DOHH2 (cell line): ENCODE measurements at regions not wholly inside any gene's neighbourhood (a gene's known extent, or its start where the extent isn't known, plus 50 kb on each side); places are given as distances from the start of the nearest gene placed in this dataset.

Source experiments
- H3F3A ChIP-seq: fragments of 200-600 bp; sonication (generic), shearing (Covaris generic); 2 replicates; pipeline ENCODE4 v1.6.0; 2016; ENCODE audit warnings: antibody characterized with exemption, mild to moderate bottlenecking; ENCODE audit not compliant: control insufficient read depth, insufficient read depth
- H3K27ac ChIP-seq: fragments of 200-600 bp; sonication (generic); 2 replicates; pipeline ENCODE4 v1.5.1; 2014; ENCODE audit warnings: low read depth, mild to moderate bottlenecking, low read length, moderate library complexity
- H3K27me3 ChIP-seq: fragments of 200-600 bp; sonication (generic); 2 replicates; pipeline ENCODE4 v1.6.1; 2014; ENCODE audit warnings: mild to moderate bottlenecking, low read length, mixed read lengths; ENCODE audit not compliant: control insufficient read depth
- H3K36me3 ChIP-seq: fragments of 200-600 bp; sonication (generic); 2 replicates; pipeline ENCODE4 v1.6.1; 2014; ENCODE audit warnings: mild to moderate bottlenecking, low read length, moderate library complexity, mixed read lengths; ENCODE audit not compliant: control insufficient read depth
- H3K4me1 ChIP-seq: fragments of 200-600 bp; sonication (generic); 2 replicates; pipeline ENCODE4 v1.6.1; 2014; ENCODE audit warnings: mild to moderate bottlenecking, low read length, mixed read lengths; ENCODE audit not compliant: control insufficient read depth
- H3K4me2 ChIP-seq: fragments of 200-600 bp; sonication (generic); 2 replicates; pipeline ENCODE4 v1.6.0; 2014; ENCODE audit warnings: mild to moderate bottlenecking, low read length, moderate library complexity
- H3K4me3 ChIP-seq: fragments of 200-600 bp; sonication (generic); 2 replicates; pipeline ENCODE4 v1.5.1; 2014; ENCODE audit warnings: mild to moderate bottlenecking, low read length, mixed read lengths
- H3K79me2 ChIP-seq: fragments of 200-600 bp; sonication (generic); 2 replicates; pipeline ENCODE4 v1.6.1; 2014; ENCODE audit warnings: mild to moderate bottlenecking, low read length, mixed read lengths; ENCODE audit not compliant: control insufficient read depth
- H3K9me2 ChIP-seq: fragments of 200-600 bp; sonication (generic); replicated peaks from 2 replicates; pipeline ENCODE4 v1.6.1; 2014; ENCODE audit warnings: mild to moderate bottlenecking, low read length, mixed read lengths; ENCODE audit not compliant: control insufficient read depth
- H3K9me3 ChIP-seq: fragments of 200-600 bp; sonication (generic); 2 replicates; pipeline ENCODE4 v1.6.1; 2014; ENCODE audit warnings: antibody characterized with exemption, low read length, mixed read lengths; ENCODE audit not compliant: control insufficient read depth, insufficient read depth
- H4K20me1 ChIP-seq: fragments of 200-600 bp; sonication (generic); 2 replicates; pipeline ENCODE4 v1.6.0; 2014; ENCODE audit warnings: low read depth, mild to moderate bottlenecking, antibody characterized with exemption, low read length, moderate library complexity; ENCODE audit not compliant: control insufficient read depth, insufficient read depth
- CTCF ChIP-seq: fragments of 200-600 bp; sonication (generic); IDR thresholded peaks from one replicate; pipeline ENCODE4 v1.5.1; 2014; ENCODE audit warnings: antibody characterized with exemption, mild to moderate bottlenecking, low read depth, low read length; ENCODE audit not compliant: poor library complexity, severe bottlenecking
- EZH2phosphoT487 ChIP-seq: fragments of 200-600 bp; sonication (generic); IDR thresholded peaks from 2 replicates; pipeline ENCODE4 v1.6.1; 2017; ENCODE audit warnings: borderline replicate concordance, mild to moderate bottlenecking, antibody characterized with exemption, low read length, moderate library complexity, mixed read lengths

GRCh38 chr1:96981181-96981580, 259.6 kb downstream of the PTBP2 start:
- Histone ChIP-seq H3K79me2 (no peaks in the 10 kb centered on the region), H3K4me2 (no peak overlapping the region), H3K9me3 (no peaks in the 10 kb centered on the region), H3K36me3 (no peaks in the 10 kb centered on the region), H3K4me3 (no peak overlapping the region), H3F3A (no peaks in the 10 kb centered on the region), H3K27me3 (no peaks in the 10 kb centered on the region), H3K27ac (no peak overlapping the region), H4K20me1 (no peaks in the 10 kb centered on the region), H3K9me2 (no peaks in the 10 kb centered on the region), H3K4me1 (no peaks in the 10 kb centered on the region)
- TF ChIP-seq EZH2phosphoT487 (no peak), CTCF (no peak)

GRCh38 chr1:96982118-96982517, 260.5 kb downstream of the PTBP2 start:
- Histone ChIP-seq H3K4me1 (no peaks in the 10 kb centered on the region), H4K20me1 (no peaks in the 10 kb centered on the region), H3K27ac (no peak overlapping the region), H3K27me3 (no peaks in the 10 kb centered on the region), H3K9me2 (no peaks in the 10 kb centered on the region), H3F3A (no peaks in the 10 kb centered on the region), H3K4me2 (no peak overlapping the region), H3K4me3 (no peak overlapping the region), H3K79me2 (no peaks in the 10 kb centered on the region), H3K9me3 (no peaks in the 10 kb centered on the region), H3K36me3 (no peaks in the 10 kb centered on the region)
- TF ChIP-seq EZH2phosphoT487: no peak
- no peak for TF ChIP-seq CTCF

GRCh38 chr1:96983866-96984265, 262.3 kb downstream of the PTBP2 start:
- Histone ChIP-seq H4K20me1 (no peaks in the 10 kb centered on the region), H3K79me2 (no peaks in the 10 kb centered on the region), H3K4me1 (no peaks in the 10 kb centered on the region), H3K27me3 (no peaks in the 10 kb centered on the region), H3K4me2 (no peak overlapping the region), H3K9me2 (no peaks in the 10 kb centered on the region), H3F3A (no peaks in the 10 kb centered on the region), H3K27ac (no peak overlapping the region), H3K4me3 (no peak overlapping the region), H3K9me3 (no peaks in the 10 kb centered on the region), H3K36me3 (no peaks in the 10 kb centered on the region)
- TF ChIP-seq CTCF: no peak
- TF ChIP-seq EZH2phosphoT487: no peak
